ENCODE measurements at regions not wholly inside any gene's neighbourhood (a gene's known extent, or its start where the extent isn't known, plus 50 kb on each side); places are given as distances from the start of the nearest gene placed in this dataset.

- TF ChIP-seq POLR2A (IDR thresholded peaks at IDR 0.05) (no peak), CTCF (IDR thresholded peaks at IDR 0.05) (no peak)
Measured at GRCh38 chr18:64264171-64264570, 115.3 kb upstream of the LINC00305 start.
